H7 (cell line): ENCODE measurements at regions not wholly inside any gene's neighbourhood (a gene's known extent, or its start where the extent isn't known, plus 50 kb on each side); places are given as distances from the start of the nearest gene placed in this dataset.
A peak's percentile ranks its signal among the peaks of the same experiment; 100 is the strongest.

ENCODE experiments used
- DNase-seq: peaks from one replicate; pipeline ENCODE4 v3.0.0; 2012
- H3K27me3 ChIP-seq: 2 replicates; pipeline ENCODE4 v1.6.0; 2011; ENCODE audit warnings: mild to moderate bottlenecking, low read length; ENCODE audit not compliant: control insufficient read depth, insufficient read depth
- H3K36me3 ChIP-seq: replicated peaks from 2 replicates; pipeline ENCODE4 v1.5.1; 2011; ENCODE audit warnings: low read length; ENCODE audit not compliant: control insufficient read depth, insufficient read depth
- H3K4me3 ChIP-seq: 2 replicates; pipeline ENCODE4 v1.5.1; 2011; ENCODE audit warnings: low read depth, mild to moderate bottlenecking, control low read depth, low read length, moderate library complexity; ENCODE audit not compliant: insufficient read depth

DNA sequence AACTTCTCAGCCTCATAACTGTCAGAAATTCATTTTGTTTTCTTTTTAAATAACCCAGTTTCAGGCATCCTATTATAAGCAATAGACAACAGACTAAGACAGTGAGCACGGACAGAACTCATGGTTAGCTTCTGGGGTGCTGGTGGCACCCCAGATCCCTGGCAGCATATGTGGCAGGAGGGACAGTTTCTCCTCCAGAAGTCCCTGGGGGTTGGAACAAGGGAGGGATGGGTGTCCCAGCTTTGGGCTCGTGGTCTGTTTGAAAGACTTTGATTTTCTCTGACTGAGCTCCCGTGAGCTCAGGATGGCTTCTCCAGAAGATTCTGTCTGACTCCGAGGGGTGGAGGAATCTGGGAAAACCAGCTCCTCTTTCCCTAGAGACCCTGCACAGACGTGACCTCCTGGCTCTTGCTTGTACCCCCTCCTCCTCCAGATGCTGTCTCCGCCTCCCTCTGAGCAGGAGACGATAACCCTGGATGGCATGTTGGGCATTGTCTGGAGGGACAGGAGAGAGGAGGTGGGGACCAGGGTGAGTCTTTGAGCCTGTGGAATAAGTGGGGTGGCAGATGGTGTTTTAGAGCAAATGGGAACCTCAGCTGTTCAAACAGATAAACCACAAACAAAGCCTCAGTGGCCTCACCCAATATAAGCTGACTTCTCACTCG lies 421.1 kb downstream of the GLRX3 start:
- Histone ChIP-seq H3K27me3 (no peaks in the 10 kb centered on the region), H3K36me3 (no peaks in the 10 kb centered on the region), H3K4me3 (no peak overlapping the region)
- no peak for DNase-seq

DNA sequence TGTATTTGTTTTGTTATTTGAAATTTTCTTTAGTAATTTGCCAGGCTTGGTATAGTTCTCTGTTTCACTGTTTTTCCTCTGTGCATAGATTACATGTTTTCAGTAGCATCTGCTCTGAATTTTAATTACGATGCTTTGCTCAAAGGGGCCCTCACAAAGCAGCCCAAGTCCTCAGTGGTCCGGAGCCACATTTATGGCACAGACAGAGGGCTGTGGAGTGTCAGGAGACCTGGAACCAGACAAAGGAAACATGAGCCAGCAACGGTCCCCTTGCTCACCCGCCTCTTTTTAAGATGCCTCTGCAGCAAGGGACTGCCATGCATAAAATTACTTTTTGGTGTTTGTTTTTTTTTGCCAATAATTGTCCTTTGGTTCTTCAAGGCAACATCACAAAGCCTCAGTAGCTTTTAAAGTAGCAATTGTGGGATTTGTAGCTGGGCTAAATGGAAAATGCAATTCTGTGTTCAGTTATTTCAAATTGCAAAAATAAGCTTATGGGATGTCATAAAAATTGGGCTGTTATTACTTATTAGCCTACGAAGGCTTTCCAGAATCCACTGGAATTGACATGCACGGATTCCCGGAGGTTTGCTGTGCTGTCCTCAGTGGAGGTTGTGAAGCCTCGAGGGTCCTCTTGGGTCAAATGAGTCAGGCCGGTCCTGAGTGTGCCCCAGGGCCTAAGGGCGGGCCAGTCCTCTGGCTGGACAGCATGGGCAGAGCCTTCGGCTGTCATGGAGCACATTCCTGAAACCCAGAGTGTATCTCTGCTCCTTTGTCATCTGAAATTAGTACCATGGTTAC lies 422.8 kb downstream of the GLRX3 start:
- Histone ChIP-seq H3K36me3 (no peaks in the 10 kb centered on the region), H3K4me3 (no peak overlapping the region), H3K27me3 (no peaks in the 10 kb centered on the region)
- no peak for DNase-seq

DNA sequence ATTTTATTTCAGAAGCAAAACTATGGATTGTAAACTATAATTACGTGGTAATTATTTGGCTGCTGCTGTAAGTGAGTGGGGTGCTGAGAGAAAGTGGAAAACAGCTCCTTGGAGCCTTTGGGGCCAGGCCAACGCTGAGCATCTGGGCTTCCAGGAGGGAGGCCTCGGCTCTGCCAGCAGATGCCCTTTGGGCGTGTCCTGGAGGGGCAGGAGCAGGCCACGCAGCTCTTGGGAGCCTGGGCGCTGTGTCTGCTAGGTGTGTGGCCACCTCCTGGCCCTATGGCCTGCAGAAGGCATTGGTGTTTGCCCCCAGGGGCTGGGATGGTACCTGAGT lies 423.3 kb downstream of the GLRX3 start:
- no peak for DNase-seq
- Histone ChIP-seq H3K36me3 (no peaks in the 10 kb centered on the region), H3K27me3 (no peaks in the 10 kb centered on the region), H3K4me3 (no peak overlapping the region)

DNA sequence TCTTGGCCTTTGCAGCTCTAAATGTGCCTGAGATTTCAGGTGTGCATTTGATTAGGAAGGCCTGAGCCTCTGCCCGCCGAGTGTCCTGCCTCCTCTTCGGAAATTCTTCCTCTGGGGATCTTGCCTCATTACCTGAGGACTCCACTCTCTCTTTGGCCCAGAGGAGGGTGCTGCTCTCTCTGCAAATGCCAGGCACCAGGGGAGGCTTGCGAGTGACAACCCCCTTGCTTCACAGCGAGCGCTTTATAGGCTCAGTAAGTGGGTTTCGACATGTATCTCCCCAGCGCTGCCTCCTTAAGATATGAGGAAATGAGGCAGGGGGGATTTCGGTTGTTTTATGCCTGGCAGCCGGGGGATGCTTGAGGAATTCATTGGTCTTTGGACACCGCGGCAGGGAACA lies 423.9 kb downstream of the GLRX3 start:
- DNase-seq = peak; percentile 62

DNA sequence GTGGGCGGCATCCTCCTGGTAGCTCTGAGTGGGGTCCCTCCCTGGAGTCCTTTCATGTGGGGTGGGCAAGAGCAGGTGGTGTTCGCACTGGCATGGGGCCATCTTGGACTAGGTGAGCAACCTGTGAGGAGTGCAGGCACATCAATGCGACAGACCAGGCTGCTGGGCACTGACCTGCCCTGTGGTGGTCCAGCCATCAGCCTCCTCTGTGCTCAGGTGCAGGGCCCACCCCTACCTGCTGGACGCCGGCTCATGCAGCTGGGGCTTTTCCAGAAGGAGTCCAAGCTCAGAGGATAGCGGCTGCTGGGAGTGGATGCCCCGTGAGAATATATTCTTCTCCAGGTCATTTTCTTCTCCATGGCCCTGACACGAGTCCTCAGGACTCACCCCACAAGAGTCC lies 424.4 kb downstream of the GLRX3 start:
- no peaks in the 10 kb centered on the region for H3K27me3 ChIP-seq
- H3K36me3 ChIP-seq = no peaks in the 10 kb centered on the region
- no peak for DNase-seq
- no peak overlapping the region for H3K4me3 ChIP-seq

More for the DNA sequence above, 423.9 kb downstream of the GLRX3 start:
- Histone ChIP-seq H3K36me3 (no peaks in the 10 kb centered on the region), H3K4me3 (no peak overlapping the region), H3K27me3 (no peaks in the 10 kb centered on the region)

DNA sequence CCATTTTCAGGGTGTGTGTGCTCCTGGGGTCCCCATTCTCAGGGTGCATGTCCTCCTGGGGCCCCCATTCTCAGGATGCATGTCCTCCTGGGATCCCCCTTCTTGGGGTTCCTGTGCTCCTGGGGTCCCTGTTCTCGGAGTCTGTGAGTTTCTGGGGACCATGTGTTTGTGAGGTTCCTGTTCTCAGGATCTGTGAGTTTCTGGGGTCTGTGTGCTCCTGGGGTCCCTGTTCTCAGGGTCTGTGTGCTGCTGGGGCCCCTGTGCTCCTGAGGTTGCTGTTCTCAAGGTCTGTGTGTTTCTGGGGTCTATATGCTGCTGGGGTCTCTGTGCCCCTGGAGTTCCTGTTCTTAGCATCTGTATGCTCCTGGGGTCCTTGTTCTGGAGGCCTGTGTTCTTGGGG lies 425.5 kb downstream of the GLRX3 start:
- no peak for DNase-seq
- no peaks in the 10 kb centered on the region for H3K27me3 ChIP-seq
- H3K4me3 ChIP-seq = no peak overlapping the region
- no peaks in the 10 kb centered on the region for H3K36me3 ChIP-seq

DNA sequence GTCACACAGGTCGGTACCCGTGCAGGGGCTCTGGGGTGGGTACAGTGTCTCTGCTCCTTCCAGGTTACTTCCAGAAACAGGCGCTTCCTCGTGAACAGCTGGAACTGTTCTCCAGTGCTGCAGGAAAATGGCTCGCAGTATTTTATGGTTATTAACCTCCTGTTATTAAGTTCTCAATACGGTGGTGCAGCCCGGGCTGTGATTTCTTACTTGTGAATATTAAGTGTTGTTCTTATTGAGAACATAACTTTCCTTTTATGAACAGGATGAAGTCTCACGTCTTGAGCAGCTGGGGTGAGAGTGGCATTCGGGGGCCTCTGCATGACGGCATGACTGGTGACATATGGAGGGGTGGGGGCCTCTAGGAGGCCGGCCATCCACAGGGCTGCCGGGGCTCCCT lies 430.8 kb downstream of the GLRX3 start:
- no peaks in the 10 kb centered on the region for H3K27me3 ChIP-seq
- no peak overlapping the region for H3K4me3 ChIP-seq
- H3K36me3 ChIP-seq = no peaks in the 10 kb centered on the region
- no peak for DNase-seq

DNA sequence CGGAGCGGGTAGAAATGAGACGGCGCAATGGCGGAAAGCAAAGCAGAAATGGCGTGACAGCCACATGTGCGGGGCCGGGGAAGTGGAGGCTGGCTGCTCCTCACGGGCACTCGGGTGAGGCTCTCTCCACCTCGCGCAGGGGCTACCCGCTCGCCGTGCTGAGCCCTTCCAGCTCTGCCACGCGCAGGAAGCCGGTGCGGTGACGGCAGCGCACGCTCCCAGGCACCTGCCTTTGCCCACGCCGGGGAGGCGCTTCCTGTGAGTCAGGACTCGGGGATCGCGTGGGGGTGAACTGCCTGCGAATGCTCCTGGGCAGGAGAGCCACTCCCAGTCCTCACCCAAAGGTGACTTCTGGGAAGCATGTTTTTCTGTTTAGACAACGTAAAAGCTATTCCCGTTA lies 431.2 kb downstream of the GLRX3 start:
- Histone ChIP-seq H3K27me3 (no peaks in the 10 kb centered on the region), H3K36me3 (no peaks in the 10 kb centered on the region), H3K4me3 (no peak overlapping the region)
- no peak for DNase-seq

DNA sequence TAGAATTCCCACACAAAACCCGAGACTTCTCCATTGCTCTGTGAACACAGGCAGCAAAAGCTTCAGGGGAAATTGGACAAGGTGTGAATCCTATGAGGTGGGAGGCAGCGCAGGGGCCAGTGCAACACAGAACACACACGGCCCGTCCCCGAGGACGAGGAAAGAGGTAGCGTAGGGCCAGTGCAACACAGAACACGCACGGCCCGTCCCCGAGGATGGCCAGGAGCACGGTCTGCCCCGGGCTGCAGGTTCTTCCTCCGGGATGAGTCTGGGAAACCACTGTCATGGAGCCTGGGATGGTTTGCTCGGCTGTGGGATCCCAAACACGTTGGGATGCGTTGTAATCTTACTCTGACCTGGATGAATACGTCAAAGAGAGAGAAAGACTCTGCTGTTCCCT lies 432.1 kb downstream of the GLRX3 start:
- no peaks in the 10 kb centered on the region for H3K27me3 ChIP-seq
- DNase-seq = no peak
- no peak overlapping the region for H3K4me3 ChIP-seq
- no peaks in the 10 kb centered on the region for H3K36me3 ChIP-seq

DNA sequence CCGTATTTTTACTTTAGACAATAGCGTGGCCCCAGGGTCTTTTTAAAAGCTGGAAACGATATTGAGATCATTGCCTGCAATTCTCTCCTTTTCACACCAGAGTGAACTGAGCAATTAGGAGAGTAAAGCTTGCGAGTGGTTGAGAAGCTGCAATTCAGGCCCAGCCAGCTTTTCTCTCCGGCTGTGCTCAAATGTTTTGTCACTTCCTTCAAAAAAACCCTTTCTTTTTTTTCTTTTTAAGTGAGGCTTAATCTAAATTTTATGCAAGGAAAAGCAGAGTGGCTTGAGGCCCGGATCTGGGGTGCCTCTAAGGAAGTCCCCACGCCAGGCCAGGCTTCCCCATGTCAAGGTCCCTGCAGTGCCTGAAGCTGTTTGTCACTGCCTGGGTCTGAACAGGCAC lies 433.9 kb downstream of the GLRX3 start:
- Histone ChIP-seq H3K4me3 (no peak overlapping the region), H3K27me3 (no peaks in the 10 kb centered on the region; the same call in 1 of the 2 replicates), H3K36me3 (no peaks in the 10 kb centered on the region)
- no peak for DNase-seq

DNA sequence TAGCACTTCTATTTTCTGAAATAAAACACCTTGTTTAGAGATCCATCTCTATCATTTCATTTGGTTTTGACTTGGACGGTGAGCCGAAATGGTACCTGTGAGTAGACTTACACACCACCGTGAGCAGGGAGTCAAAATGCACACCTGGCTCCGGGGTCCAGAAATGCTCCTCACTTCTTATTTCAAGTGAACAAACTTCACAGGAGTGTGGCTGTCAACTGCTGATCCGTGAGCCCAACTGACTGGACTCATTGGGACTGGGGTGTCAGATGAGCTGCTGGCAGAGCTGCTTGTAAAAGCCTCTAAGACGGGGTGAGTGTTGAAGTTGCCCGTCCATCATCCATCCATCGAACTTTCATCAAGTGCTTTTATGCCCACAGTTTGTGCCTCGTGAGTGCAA lies 435.5 kb downstream of the GLRX3 start:
- Histone ChIP-seq H3K36me3 (no peaks in the 10 kb centered on the region), H3K27me3 (no peaks in the 10 kb centered on the region; the same call in 1 of the 2 replicates), H3K4me3 (no peak overlapping the region)
- no peak for DNase-seq

DNA sequence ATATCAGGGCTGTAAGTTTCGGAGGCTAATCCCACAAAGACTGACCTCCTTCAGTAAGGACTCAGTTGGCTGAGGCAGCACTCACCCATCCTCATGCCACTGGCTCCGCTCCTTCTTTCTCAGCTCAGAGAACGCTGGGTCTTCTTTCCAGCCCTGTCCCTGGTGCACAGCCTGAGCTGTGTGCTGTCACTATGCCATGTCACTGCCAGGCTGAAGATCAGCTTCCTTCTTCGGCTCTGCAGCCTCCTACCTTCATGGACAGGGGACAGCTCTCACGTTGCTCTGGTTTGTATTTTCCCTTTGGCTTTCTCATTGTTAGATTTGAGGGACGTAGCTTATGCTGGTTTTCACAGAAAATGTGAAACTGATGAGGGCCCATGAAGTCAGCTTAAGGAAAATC lies 437.3 kb downstream of the GLRX3 start:
- H3K36me3 ChIP-seq = no peaks in the 10 kb centered on the region
- no peak for DNase-seq
- H3K4me3 ChIP-seq = no peak overlapping the region
- no peaks in the 10 kb centered on the region; the same call in 1 of the 2 replicates for H3K27me3 ChIP-seq

DNA sequence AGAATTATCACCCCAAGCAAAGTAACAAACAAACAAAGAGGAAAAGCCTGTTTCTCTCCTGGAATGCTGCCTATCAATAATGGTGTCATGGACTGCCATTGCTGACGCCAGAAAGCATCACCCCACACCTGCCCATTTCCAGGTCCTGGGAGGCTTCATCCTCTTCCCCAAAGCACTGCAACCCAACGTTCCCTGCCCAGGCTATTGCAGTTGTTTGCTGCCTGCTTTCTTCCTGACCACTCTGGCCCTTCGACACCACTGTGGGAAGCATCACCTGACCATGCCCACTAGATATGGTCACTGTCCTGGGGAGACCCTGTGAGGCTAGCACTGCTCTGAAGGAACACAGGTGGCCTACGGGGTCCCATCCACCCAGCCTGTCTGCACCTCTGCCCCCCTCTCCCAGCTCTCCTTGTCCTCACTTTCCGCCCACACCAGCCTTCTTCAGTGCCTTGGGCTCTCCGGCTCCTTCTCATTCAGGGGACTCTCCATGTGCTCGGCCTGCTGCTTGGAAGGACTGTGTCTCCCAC lies 439.6 kb downstream of the GLRX3 start:
- H3K27me3 ChIP-seq = no peaks in the 10 kb centered on the region; the same call in 1 of the 2 replicates

DNA sequence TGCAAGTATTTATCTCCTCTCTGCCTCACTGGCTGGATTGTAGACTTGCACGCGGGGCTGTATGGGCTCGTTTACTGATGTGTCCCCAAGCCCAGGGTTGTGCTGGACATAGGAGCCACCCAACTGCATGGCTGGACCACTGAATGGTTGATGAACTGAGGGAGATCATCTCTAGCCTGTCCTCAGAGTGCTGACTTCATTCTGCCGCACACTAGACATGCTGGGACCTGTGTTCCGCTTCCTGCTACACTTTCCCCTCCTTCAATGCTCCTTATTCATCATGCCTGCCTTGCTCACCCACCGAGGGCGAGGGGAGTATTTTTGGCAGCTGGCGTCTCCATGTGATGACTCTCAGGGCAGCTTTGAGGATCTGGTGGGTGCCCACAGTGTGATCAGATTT lies 440.2 kb downstream of the GLRX3 start:
- Histone ChIP-seq H3K27me3 (no peaks in the 10 kb centered on the region; the same call in 1 of the 2 replicates), H3K36me3 (no peaks in the 10 kb centered on the region), H3K4me3 (no peak overlapping the region)
- no peak for DNase-seq

More for the DNA sequence above, 439.6 kb downstream of the GLRX3 start:
- DNase-seq = no peak
- Histone ChIP-seq H3K36me3 (no peaks in the 10 kb centered on the region), H3K4me3 (no peak overlapping the region)

DNA sequence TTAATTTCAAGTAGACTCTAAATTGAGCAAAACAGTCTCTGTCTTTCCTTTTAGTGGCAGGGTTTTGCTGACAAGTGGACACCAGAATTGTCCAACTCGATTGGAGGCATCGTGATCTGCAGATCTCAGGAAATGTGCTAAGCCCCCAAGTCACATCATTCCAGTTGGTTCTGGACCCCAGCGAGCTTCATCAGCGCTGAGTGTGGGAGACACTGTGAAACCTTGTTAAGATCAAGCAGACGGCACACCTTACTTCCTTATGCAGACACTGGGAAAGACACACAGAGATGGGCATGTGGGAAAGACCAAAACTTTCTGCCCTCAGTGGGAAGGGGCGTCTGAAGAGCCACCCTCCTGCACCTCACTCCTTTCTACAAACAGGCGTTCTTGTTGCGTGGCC lies 440.8 kb downstream of the GLRX3 start:
- no peak for DNase-seq
- H3K4me3 ChIP-seq = no peak overlapping the region
- H3K27me3 ChIP-seq = no peaks in the 10 kb centered on the region; the same call in 1 of the 2 replicates
- H3K36me3 ChIP-seq = no peaks in the 10 kb centered on the region
